Liver (tissue), 7 donors: ENCODE measurements at regions not wholly inside any gene's neighbourhood (a gene's known extent, or its start where the extent isn't known, plus 50 kb on each side); places are given as distances from the start of the nearest gene placed in this dataset.

Experiments used
- DNase-seq: peaks from one replicate; pipeline ENCODE4 v3.0.0-alpha.2; 2017; ENCODE audit warnings: low spot score
- H3K27ac ChIP-seq, 2 donors: one replicate each; pipeline ENCODE4 v1.7.0; 2013; ENCODE audit warnings: inconsistent platforms in 2 of 2, low read length in 2 of 2, control low read depth in 1 of 2, low read depth in 1 of 2, mild to moderate bottlenecking in 1 of 2
- H3K27me3 ChIP-seq, 4 donors: one replicate each; pipeline versions ENCODE4 v1.6.1 to v1.7.0; 2013; ENCODE audit warnings: low read length in 3 of 4, inconsistent platforms in 1 of 4, mild to moderate bottlenecking in 1 of 4, moderate library complexity in 1 of 4; ENCODE audit not compliant: control insufficient read depth in 4 of 4, insufficient read depth in 4 of 4
- H3K36me3 ChIP-seq, 4 donors: one replicate each; pipeline versions ENCODE4 v1.6.1 to v1.7.0; 2013; ENCODE audit warnings: low read length in 3 of 4, mild to moderate bottlenecking in 3 of 4, low read depth in 1 of 4, moderate library complexity in 1 of 4; ENCODE audit not compliant: control insufficient read depth in 4 of 4, insufficient read depth in 3 of 4
- H3K4me1 ChIP-seq, 4 donors: one replicate each; pipeline versions ENCODE4 v1.6.1 to v1.7.0; 2013; ENCODE audit warnings: low read length in 3 of 4, mild to moderate bottlenecking in 3 of 4, moderate library complexity in 1 of 4; ENCODE audit not compliant: control insufficient read depth in 4 of 4, insufficient read depth in 4 of 4
- H3K4me3 ChIP-seq, 3 donors: one replicate each; pipeline versions ENCODE4 v1.6.1 to v1.7.0; 2013; ENCODE audit warnings: low read length in 3 of 3, control low read depth in 1 of 3, low read depth in 1 of 3, mild to moderate bottlenecking in 1 of 3
- H3K9ac ChIP-seq, 2 donors: one replicate each; pipeline ENCODE4 v1.7.0; 2013; ENCODE audit warnings: low read length in 2 of 2, mild to moderate bottlenecking in 2 of 2, moderate library complexity in 2 of 2, control low read depth in 1 of 2, low read depth in 1 of 2
- H3K9me3 ChIP-seq, 4 donors: one replicate each; pipeline versions ENCODE4 v1.6.1 to v1.7.0; 2013; ENCODE audit warnings: low read length in 3 of 4; ENCODE audit not compliant: control insufficient read depth in 4 of 4
- ATF3 ChIP-seq: IDR thresholded peaks from 2 replicates; pipeline ENCODE4 v1.6.1; 2016; ENCODE audit warnings: antibody characterized with exemption
- FOXA1 ChIP-seq: IDR thresholded peaks from 2 replicates; pipeline ENCODE4 v1.6.1; 2016; ENCODE audit warnings: antibody characterized with exemption
- FOXA2 ChIP-seq: IDR thresholded peaks from 2 replicates; pipeline ENCODE4 v1.6.1; 2016; ENCODE audit warnings: antibody characterized with exemption
- HNF4A ChIP-seq, 2 donors: conservative IDR thresholded peaks; 2 replicates each; pipeline ENCODE4 v1.6.1; 2016; ENCODE audit warnings: antibody characterized with exemption in 2 of 2, mild to moderate bottlenecking in 2 of 2
- JUND ChIP-seq, 2 donors: IDR thresholded peaks; 2 replicates each; pipeline ENCODE4 v1.6.1; 2016; ENCODE audit warnings: antibody characterized with exemption in 2 of 2
- REST ChIP-seq: IDR thresholded peaks from 2 replicates; pipeline ENCODE4 v1.6.1; 2016; ENCODE audit warnings: antibody characterized with exemption, mild to moderate bottlenecking
- SP1 ChIP-seq: IDR thresholded peaks from 2 replicates; pipeline ENCODE4 v1.6.1; 2018; ENCODE audit warnings: antibody characterized with exemption, mild to moderate bottlenecking
- YY1 ChIP-seq: IDR thresholded peaks from 2 replicates; pipeline ENCODE4 v1.6.1; 2016; ENCODE audit warnings: antibody characterized with exemption, mild to moderate bottlenecking
- WGBS: extraction: QIAGEN DNeasy Blood & Tissue Kit; methylation state at CpG from one replicate; pipeline ENCODE4 v1.1.7; 2013; 5-methylcytosine and 5-hydroxymethylcytosine counted together
- donor health status: healthy.
- donor health status: healthy.
- donor health status: healthy.
- donor health status: healthy.

- no peak for TF ChIP-seq ATF3
- WGBS = 87% methylated on average over 5 of the region's 5 CpGs
Measured at GRCh38 chr13:38473305-38473704, 123.7 kb downstream of the UFM1 start.

GRCh38 chr13:38477676-38478075 is 128.0 kb downstream of the UFM1 start:
- 66% methylated on average over 2 of the region's 2 CpGs for WGBS
- Histone ChIP-seq H3K27ac (no peak overlapping the region), H3K36me3 (no peaks in the 10 kb centered on the region), H3K9me3 (peaks cover 0 to 1% (median 0%) of the 10 kb centered on the region in 4 donors), H3K4me3 (no peak overlapping the region), H3K9ac (no peak overlapping the region), H3K27me3 (peaks cover 0 to 2% (median 0%) of the 10 kb centered on the region in 4 donors), H3K4me1 (no peaks in the 10 kb centered on the region)
- TF ChIP-seq REST (no peak), FOXA2 (no peak), JUND (IDR thresholded peaks at IDR 0.05) (no peak), YY1 (no peak), HNF4A (conservative IDR thresholded peaks at IDR 0.05) (no peak), SP1 (no peak), FOXA1 (no peak)
- DNase-seq = no peak

More at GRCh38 chr13:38473305-38473704, 123.7 kb downstream of the UFM1 start:
- Histone ChIP-seq H3K27ac (no peak overlapping the region), H3K27me3 (no peaks in the 10 kb centered on the region), H3K9ac (no peak overlapping the region), H3K36me3 (no peaks in the 10 kb centered on the region), H3K4me1 (no peaks in the 10 kb centered on the region), H3K9me3 (no peaks in the 10 kb centered on the region), H3K4me3 (no peak overlapping the region)
- no peak for DNase-seq

GRCh38 chr13:38483623-38484022 is 134.0 kb downstream of the UFM1 start:
- no peaks in the 10 kb centered on the region for H3K4me1 ChIP-seq
- H3K9ac ChIP-seq = no peak overlapping the region
- H3K27me3 ChIP-seq = peaks cover 0 to 2% (median 0%) of the 10 kb centered on the region in 4 donors
- H3K9me3 ChIP-seq = peaks cover 0 to 1% (median 0%) of the 10 kb centered on the region in 4 donors
- no CpG with 5 or more reads among the region's 1 CpG for WGBS
- H3K27ac ChIP-seq = no peak overlapping the region
- H3K36me3 ChIP-seq = no peaks in the 10 kb centered on the region
- H3K4me3 ChIP-seq = no peak overlapping the region
- no peak for TF ChIP-seq SP1
- TF ChIP-seq REST = no peak
- DNase-seq = no peak
